Neural cell (in vitro differentiated cells): ENCODE measurements at regions not wholly inside any gene's neighbourhood (a gene's known extent, or its start where the extent isn't known, plus 50 kb on each side); places are given as distances from the start of the nearest gene placed in this dataset.
"Not testable (repeated sequence)": the region's sequence is repeated elsewhere in the genome, so short reads cannot be mapped to it uniquely, and the experiment has no call there.

ENCODE experiments used
- CTCF ChIP-seq: fragments of 450-650 bp; IDR thresholded peaks from 2 replicates; pipeline ENCODE4 v1.5.1; 2014; ENCODE audit warnings: antibody characterized with exemption, mild to moderate bottlenecking, moderate library complexity; ENCODE audit not compliant: poor library complexity, severe bottlenecking
- EP300 ChIP-seq: fragments of 450-650 bp; conservative IDR thresholded peaks from 2 replicates; pipeline ENCODE4 v1.6.1; 2014; ENCODE audit warnings: antibody characterized with exemption, mild to moderate bottlenecking, moderate library complexity; ENCODE audit not compliant: poor library complexity, severe bottlenecking
- EZH2 ChIP-seq: fragments of 200-600, 300-800 bp; shearing (Covaris generic), sonication (generic); IDR thresholded peaks from 2 replicates; pipeline ENCODE4 v1.6.1; 2014; ENCODE audit warnings: antibody characterized with exemption, low read length, borderline replicate concordance, mild to moderate bottlenecking; ENCODE audit not compliant: insufficient read depth, poor library complexity, severe bottlenecking
- MXI1 ChIP-seq: fragments of 450-650 bp; conservative IDR thresholded peaks from 2 replicates; pipeline ENCODE4 v1.6.1; 2014; ENCODE audit warnings: antibody characterized with exemption, mild to moderate bottlenecking; ENCODE audit not compliant: poor library complexity, severe bottlenecking
- POLR2AphosphoS5 ChIP-seq: IDR thresholded peaks from 2 replicates; pipeline ENCODE4 v1.6.1; 2012
- RAD21 ChIP-seq: fragments of 450-650 bp; conservative IDR thresholded peaks from 2 replicates; pipeline ENCODE4 v1.6.1; 2014; ENCODE audit warnings: antibody characterized with exemption, mild to moderate bottlenecking, moderate library complexity
- SMC3 ChIP-seq: fragments of 450-650 bp; conservative IDR thresholded peaks from 2 replicates; pipeline ENCODE4 v1.6.1; 2014; ENCODE audit warnings: antibody characterized with exemption, mild to moderate bottlenecking, moderate library complexity; ENCODE audit not compliant: poor library complexity
- TAF1 ChIP-seq: IDR thresholded peaks from 2 replicates; pipeline ENCODE4 v1.6.1; 2012; ENCODE audit warnings: low read depth

GRCh38 chr7:75261660-75262059, 133.8 kb upstream of the TRIM73 start:
- not testable (repeated sequence) for TF ChIP-seq CTCF, POLR2AphosphoS5, EZH2, SMC3, EP300, TAF1, RAD21, MXI1
